WTC11 (cell line): ENCODE measurements at regions not wholly inside any gene's neighbourhood (a gene's known extent, or its start where the extent isn't known, plus 50 kb on each side); places are given as distances from the start of the nearest gene placed in this dataset.

Experiments used
- ATAC-seq: fragments of 200-7000 bp; cut with Tn5 transposase; 2 replicates; pipeline ENCODE4 v1.10.0; 2021; ENCODE audit warnings: mild to moderate bottlenecking, moderate library complexity
- CTCF ChIA-PET: fragments of 300-600 bp; sonication (Branson Sonifier 250); formaldehyde crosslinking; loops from one replicate; lab custom pipeline; 2021; ENCODE audit warnings: antibody characterized with exemption; lab: Charles Lee
- POLR2A ChIA-PET: fragments of 350-600 bp; sonication (Branson Sonifier 250); formaldehyde crosslinking; loops from one replicate; lab custom pipeline; 2021; ENCODE audit warnings: antibody characterized with exemption; lab: Charles Lee
- DNase-seq: peaks from one replicate; pipeline ENCODE4 v3.0.0; 2021; ENCODE audit warnings: low spot score
- H3K27ac Mint-ChIP-seq: 2 replicates; pipeline ENCODE4 v1.8.0; 2021; ENCODE audit warnings: mixed read lengths
- H3K27me3 Mint-ChIP-seq: 2 replicates; pipeline ENCODE4 v1.8.0; 2021; ENCODE audit warnings: low read depth, mild to moderate bottlenecking, moderate library complexity, mixed read lengths
- H3K36me3 Mint-ChIP-seq: 2 replicates; pipeline ENCODE4 v1.8.0; 2021; ENCODE audit warnings: mixed read lengths
- H3K4me1 Mint-ChIP-seq: 2 replicates; pipeline ENCODE4 v1.8.0; 2022; ENCODE audit warnings: mixed read lengths
- H3K4me3 Mint-ChIP-seq: 2 replicates; pipeline ENCODE4 v1.8.0; 2021; ENCODE audit warnings: mild to moderate bottlenecking, moderate library complexity, mixed read lengths
- H3K9me3 Mint-ChIP-seq: 2 replicates; pipeline ENCODE4 v1.8.0; 2021; ENCODE audit warnings: mixed read lengths
- CBFB ChIP-seq: sonication (generic); formaldehyde crosslinking; IDR thresholded peaks from 2 replicates; pipeline ENCODE4 v1.8.1; 2022; ENCODE audit warnings: mild to moderate bottlenecking, low read depth, missing genetic modification reagents
- CREB1 ChIP-seq: sonication (generic); formaldehyde crosslinking; IDR thresholded peaks from 2 replicates; pipeline ENCODE4 v1.8.0; 2023; ENCODE audit warnings: mild to moderate bottlenecking, missing genetic modification reagents
- ELF4 ChIP-seq: sonication (generic); formaldehyde crosslinking; IDR thresholded peaks from 2 replicates; pipeline ENCODE4 v1.8.1; 2022; ENCODE audit warnings: low read depth, mild to moderate bottlenecking, moderate library complexity, missing genetic modification reagents
- GABPB1 ChIP-seq: sonication (generic); formaldehyde crosslinking; IDR thresholded peaks from 2 replicates; pipeline ENCODE4 v1.8.1; 2023; ENCODE audit warnings: mild to moderate bottlenecking, missing genetic modification reagents
- IRF2 ChIP-seq: sonication (generic); formaldehyde crosslinking; IDR thresholded peaks from 2 replicates; pipeline ENCODE4 v1.8.0; 2022; ENCODE audit warnings: low read depth, missing genetic modification reagents, borderline replicate concordance
- JAZF1 ChIP-seq: fragments of 250-450 bp; sonication (Bioruptor Pico); IDR thresholded peaks from 2 replicates; pipeline ENCODE4 v1.9.0; 2021; ENCODE audit warnings: moderate library complexity, mild to moderate bottlenecking, inconsistent platforms
- RORB ChIP-seq: fragments of 250-450 bp; sonication (Bioruptor Pico); IDR thresholded peaks from 2 replicates; pipeline ENCODE4 v1.9.0; 2021; ENCODE audit warnings: mild to moderate bottlenecking
- TP53 ChIP-seq: sonication (generic); formaldehyde crosslinking; IDR thresholded peaks from 2 replicates; pipeline ENCODE4 v1.8.1; 2023; ENCODE audit warnings: mild to moderate bottlenecking, missing genetic modification reagents
- ZNF396 ChIP-seq: fragments of 250-450 bp; sonication (Bioruptor Pico); IDR thresholded peaks from 2 replicates; pipeline ENCODE4 v1.8.0; 2021; ENCODE audit warnings: mild to moderate bottlenecking, moderate library complexity, borderline replicate concordance
- TF ChIP-seq, protein P1 (sequence below): sonication (generic); formaldehyde crosslinking; IDR thresholded peaks from 2 replicates; pipeline ENCODE4 v1.8.1; 2023; ENCODE audit warnings: mild to moderate bottlenecking, missing genetic modification reagents, moderate library complexity
- TF ChIP-seq, protein P2 (sequence below): sonication (generic); formaldehyde crosslinking; IDR thresholded peaks from 2 replicates; pipeline ENCODE4 v1.8.1; 2023; ENCODE audit warnings: mild to moderate bottlenecking, missing genetic modification reagents
- TF ChIP-seq, protein P3 (sequence below): sonication (generic); formaldehyde crosslinking; IDR thresholded peaks from 2 replicates; pipeline ENCODE4 v1.8.1; 2022; ENCODE audit warnings: mild to moderate bottlenecking, missing genetic modification reagents, moderate library complexity, borderline replicate concordance
- TF ChIP-seq, protein P4 (sequence below): fragments of 250-450 bp; sonication (Bioruptor Pico); IDR thresholded peaks from 2 replicates; pipeline ENCODE4 v1.9.0; 2021; ENCODE audit warnings: moderate library complexity, mild to moderate bottlenecking, inconsistent platforms, borderline replicate concordance
- TF ChIP-seq, protein P5 (sequence below): sonication (generic); formaldehyde crosslinking; IDR thresholded peaks from 2 replicates; pipeline ENCODE4 v1.8.0; 2022; ENCODE audit warnings: mild to moderate bottlenecking, missing genetic modification reagents
- TF ChIP-seq, protein P6 (sequence below): sonication (generic); formaldehyde crosslinking; conservative IDR thresholded peaks from 2 replicates; pipeline ENCODE4 v1.8.1; 2023; ENCODE audit warnings: mild to moderate bottlenecking, low read depth, missing genetic modification reagents, moderate library complexity

DNA sequence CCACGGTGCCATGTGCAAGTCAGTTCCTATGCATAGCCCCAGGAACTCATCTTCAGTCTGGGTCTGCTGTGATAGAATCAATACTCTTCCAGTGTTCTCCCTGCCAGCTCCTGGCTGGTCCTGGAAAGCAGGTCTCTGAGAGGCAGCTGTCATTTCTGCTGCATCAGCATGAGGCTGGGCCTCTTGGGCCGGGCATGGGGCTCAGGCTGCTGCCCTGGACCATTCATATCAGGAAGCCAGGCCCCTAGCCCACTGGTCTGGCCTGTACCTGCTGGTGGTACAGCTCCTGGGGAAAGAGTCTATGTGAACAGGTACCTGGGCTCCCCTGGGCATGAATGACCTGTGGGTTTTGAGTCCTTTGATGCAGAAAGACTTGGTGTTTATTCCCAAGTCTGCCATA lies 173.6 kb upstream of the CSF3R start:
- ChIA-PET CTCF (no interaction called here), POLR2A (no interaction called here)
- no peaks in the 10 kb centered on the region for H3K9me3 Mint-ChIP-seq
- TF ChIP-seq CREB1 (CRISPR knock-in tag) (no peak), IRF2 (CRISPR knock-in tag) (no peak), ZNF396 (CRISPR knock-in tag) (no peak), RORB (CRISPR knock-in tag) (no peak), TP53 (CRISPR knock-in tag) (no peak), GABPB1 (CRISPR knock-in tag) (no peak)
- TF ChIP-seq, protein P1, sequence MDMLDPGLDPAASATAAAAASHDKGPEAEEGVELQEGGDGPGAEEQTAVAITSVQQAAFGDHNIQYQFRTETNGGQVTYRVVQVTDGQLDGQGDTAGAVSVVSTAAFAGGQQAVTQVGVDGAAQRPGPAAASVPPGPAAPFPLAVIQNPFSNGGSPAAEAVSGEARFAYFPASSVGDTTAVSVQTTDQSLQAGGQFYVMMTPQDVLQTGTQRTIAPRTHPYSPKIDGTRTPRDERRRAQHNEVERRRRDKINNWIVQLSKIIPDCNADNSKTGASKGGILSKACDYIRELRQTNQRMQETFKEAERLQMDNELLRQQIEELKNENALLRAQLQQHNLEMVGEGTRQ (CRISPR knock-in tag) = no peak
- TF ChIP-seq, protein P2, sequence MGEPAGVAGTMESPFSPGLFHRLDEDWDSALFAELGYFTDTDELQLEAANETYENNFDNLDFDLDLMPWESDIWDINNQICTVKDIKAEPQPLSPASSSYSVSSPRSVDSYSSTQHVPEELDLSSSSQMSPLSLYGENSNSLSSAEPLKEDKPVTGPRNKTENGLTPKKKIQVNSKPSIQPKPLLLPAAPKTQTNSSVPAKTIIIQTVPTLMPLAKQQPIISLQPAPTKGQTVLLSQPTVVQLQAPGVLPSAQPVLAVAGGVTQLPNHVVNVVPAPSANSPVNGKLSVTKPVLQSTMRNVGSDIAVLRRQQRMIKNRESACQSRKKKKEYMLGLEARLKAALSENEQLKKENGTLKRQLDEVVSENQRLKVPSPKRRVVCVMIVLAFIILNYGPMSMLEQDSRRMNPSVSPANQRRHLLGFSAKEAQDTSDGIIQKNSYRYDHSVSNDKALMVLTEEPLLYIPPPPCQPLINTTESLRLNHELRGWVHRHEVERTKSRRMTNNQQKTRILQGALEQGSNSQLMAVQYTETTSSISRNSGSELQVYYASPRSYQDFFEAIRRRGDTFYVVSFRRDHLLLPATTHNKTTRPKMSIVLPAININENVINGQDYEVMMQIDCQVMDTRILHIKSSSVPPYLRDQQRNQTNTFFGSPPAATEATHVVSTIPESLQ (CRISPR knock-in tag) = no peak
- H3K27me3 Mint-ChIP-seq = peaks cover 7% of the 10 kb centered on the region
- no peak overlapping the region for H3K4me3 Mint-ChIP-seq
- H3K4me1 Mint-ChIP-seq = peaks cover 2% of the 10 kb centered on the region
- no peak for DNase-seq
- no peaks in the 10 kb centered on the region for H3K36me3 Mint-ChIP-seq
- ATAC-seq = no peak
- no peak overlapping the region for H3K27ac Mint-ChIP-seq

DNA sequence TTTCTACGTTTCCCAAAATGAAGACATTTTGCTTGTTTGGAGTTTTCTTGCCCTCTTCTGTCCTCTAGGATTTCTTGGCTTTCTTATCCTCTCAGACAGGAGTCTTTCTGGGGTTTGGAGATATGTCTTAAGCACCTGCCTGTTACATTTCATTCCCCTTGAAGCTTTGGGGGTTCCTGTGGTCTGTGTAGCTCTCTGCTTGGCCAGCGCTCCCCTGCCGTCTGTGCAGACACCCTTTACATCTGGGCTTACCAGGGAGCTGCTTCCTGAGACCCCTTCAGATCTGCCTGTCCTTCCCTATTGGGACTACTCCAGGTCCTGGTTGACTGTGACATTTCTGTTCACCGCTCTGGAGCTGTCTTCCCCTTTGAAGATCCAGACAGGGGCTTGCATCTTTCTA lies 171.9 kb upstream of the CSF3R start:
- no peak for DNase-seq
- CTCF ChIA-PET = interaction anchor here (0.5 kb wide), 1 partner anchor 74 kb away, joined by 3 read pairs; no protein-coding TSS in a partner anchor
- POLR2A ChIA-PET = no interaction called here
- Mint-ChIP-seq H3K36me3 (no peaks in the 10 kb centered on the region), H3K27me3 (peaks cover 13% of the 10 kb centered on the region), H3K4me3 (no peak overlapping the region), H3K4me1 (peaks cover 4% of the 10 kb centered on the region), H3K9me3 (no peaks in the 10 kb centered on the region), H3K27ac (no peak overlapping the region)
- no peak for ATAC-seq
- TF ChIP-seq, protein P1 (CRISPR knock-in tag) = no peak
- TF ChIP-seq JAZF1 (CRISPR knock-in tag) (no peak), CBFB (CRISPR knock-in tag) (no peak)

DNA sequence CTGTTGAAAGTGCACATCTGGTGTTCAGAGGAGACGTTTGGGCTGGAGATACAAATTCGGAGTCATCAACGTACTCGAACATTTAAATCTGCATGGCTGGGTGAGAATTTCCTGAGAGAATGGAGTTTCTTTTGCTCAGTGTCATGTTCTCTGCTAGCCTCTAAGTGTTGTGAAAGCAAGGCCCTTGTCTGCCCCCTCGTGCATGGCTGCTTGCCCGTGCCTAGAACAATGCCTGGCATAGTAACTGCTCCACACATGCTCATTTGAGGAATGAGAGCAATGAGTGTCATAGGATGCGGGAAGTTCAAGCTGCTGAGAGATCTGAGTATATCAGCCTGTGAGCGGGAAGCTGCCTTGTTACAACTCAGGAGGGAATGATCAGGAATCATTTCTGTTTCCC lies 171.1 kb upstream of the CSF3R start:
- Mint-ChIP-seq H3K4me3 (no peak overlapping the region), H3K9me3 (no peaks in the 10 kb centered on the region), H3K27ac (no peak overlapping the region), H3K36me3 (no peaks in the 10 kb centered on the region), H3K4me1 (peaks cover 4% of the 10 kb centered on the region), H3K27me3 (peaks cover 13% of the 10 kb centered on the region)
- ATAC-seq (no peak), DNase-seq (no peak)
- CTCF ChIA-PET = interaction anchor here (0.5 kb wide), 1 partner anchor 73 kb away, joined by 3 read pairs; no protein-coding TSS in a partner anchor
- TF ChIP-seq, protein P3, sequence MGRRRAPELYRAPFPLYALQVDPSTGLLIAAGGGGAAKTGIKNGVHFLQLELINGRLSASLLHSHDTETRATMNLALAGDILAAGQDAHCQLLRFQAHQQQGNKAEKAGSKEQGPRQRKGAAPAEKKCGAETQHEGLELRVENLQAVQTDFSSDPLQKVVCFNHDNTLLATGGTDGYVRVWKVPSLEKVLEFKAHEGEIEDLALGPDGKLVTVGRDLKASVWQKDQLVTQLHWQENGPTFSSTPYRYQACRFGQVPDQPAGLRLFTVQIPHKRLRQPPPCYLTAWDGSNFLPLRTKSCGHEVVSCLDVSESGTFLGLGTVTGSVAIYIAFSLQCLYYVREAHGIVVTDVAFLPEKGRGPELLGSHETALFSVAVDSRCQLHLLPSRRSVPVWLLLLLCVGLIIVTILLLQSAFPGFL (CRISPR knock-in tag) = no peak
- TF ChIP-seq, protein P4, sequence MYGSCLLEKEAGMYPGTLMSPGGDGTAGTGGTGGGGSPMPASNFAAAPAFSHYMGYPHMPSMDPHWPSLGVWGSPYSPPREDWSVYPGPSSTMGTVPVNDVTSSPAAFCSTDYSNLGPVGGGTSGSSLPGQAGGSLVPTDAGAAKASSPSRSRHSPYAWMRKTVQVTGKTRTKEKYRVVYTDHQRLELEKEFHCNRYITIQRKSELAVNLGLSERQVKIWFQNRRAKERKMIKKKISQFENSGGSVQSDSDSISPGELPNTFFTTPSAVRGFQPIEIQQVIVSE = no peak
- no peak for TF ChIP-seq ELF4 (CRISPR knock-in tag)
- TF ChIP-seq, protein P5, sequence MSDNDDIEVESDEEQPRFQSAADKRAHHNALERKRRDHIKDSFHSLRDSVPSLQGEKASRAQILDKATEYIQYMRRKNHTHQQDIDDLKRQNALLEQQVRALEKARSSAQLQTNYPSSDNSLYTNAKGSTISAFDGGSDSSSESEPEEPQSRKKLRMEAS (CRISPR knock-in tag) = no peak
- TF ChIP-seq, protein P2 (CRISPR knock-in tag) = no peak
- TF ChIP-seq, protein P6, sequence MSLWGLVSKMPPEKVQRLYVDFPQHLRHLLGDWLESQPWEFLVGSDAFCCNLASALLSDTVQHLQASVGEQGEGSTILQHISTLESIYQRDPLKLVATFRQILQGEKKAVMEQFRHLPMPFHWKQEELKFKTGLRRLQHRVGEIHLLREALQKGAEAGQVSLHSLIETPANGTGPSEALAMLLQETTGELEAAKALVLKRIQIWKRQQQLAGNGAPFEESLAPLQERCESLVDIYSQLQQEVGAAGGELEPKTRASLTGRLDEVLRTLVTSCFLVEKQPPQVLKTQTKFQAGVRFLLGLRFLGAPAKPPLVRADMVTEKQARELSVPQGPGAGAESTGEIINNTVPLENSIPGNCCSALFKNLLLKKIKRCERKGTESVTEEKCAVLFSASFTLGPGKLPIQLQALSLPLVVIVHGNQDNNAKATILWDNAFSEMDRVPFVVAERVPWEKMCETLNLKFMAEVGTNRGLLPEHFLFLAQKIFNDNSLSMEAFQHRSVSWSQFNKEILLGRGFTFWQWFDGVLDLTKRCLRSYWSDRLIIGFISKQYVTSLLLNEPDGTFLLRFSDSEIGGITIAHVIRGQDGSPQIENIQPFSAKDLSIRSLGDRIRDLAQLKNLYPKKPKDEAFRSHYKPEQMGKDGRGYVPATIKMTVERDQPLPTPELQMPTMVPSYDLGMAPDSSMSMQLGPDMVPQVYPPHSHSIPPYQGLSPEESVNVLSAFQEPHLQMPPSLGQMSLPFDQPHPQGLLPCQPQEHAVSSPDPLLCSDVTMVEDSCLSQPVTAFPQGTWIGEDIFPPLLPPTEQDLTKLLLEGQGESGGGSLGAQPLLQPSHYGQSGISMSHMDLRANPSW (CRISPR knock-in tag) = no peak
- POLR2A ChIA-PET = no interaction called here
